ENCODE measurements at regions not wholly inside any gene's neighbourhood (a gene's known extent, or its start where the extent isn't known, plus 50 kb on each side); places are given as distances from the start of the nearest gene placed in this dataset.
"Not testable (repeated sequence)": the region's sequence is repeated elsewhere in the genome, so short reads cannot be mapped to it uniquely, and the experiment has no call there.

- TF ChIP-seq CTCF (conservative IDR thresholded peaks at IDR 0.05): no peak
- H3K27ac ChIP-seq: no peak overlapping the region
These were observed 1925.9 kb upstream of the LRRTM1 start for GRCh38 chr2:82230406-82230805.

- TF ChIP-seq CTCF (conservative IDR thresholded peaks at IDR 0.05): no peak
- no peak overlapping the region for H3K27ac ChIP-seq
These were observed 1921.9 kb upstream of the LRRTM1 start for GRCh38 chr2:82226441-82226840.

GRCh38 chr2:82224301-82224940 lies 1919.9 kb upstream of the LRRTM1 start:
- no peak for TF ChIP-seq CTCF (conservative IDR thresholded peaks at IDR 0.05)
- no peak overlapping the region for H3K27ac ChIP-seq

GRCh38 chr2:82215212-82215611 lies 1910.7 kb upstream of the LRRTM1 start:
- no peak for TF ChIP-seq CTCF (conservative IDR thresholded peaks at IDR 0.05)
- H3K27ac ChIP-seq: no peak overlapping the region

GRCh38 chr2:82199493-82199852 lies 1894.9 kb upstream of the LRRTM1 start:
- no peak overlapping the region for H3K27ac ChIP-seq
- TF ChIP-seq CTCF (conservative IDR thresholded peaks at IDR 0.05): no peak

GRCh38 chr2:82198809-82199492 lies 1894.4 kb upstream of the LRRTM1 start:
- TF ChIP-seq CTCF (conservative IDR thresholded peaks at IDR 0.05): no peak
- no peak overlapping the region for H3K27ac ChIP-seq

GRCh38 chr2:82182270-82182669 lies 1877.7 kb upstream of the LRRTM1 start:
- no peak overlapping the region for H3K27ac ChIP-seq
- no peak for TF ChIP-seq CTCF (conservative IDR thresholded peaks at IDR 0.05)

GRCh38 chr2:82175210-82175609 lies 1870.7 kb upstream of the LRRTM1 start:
- H3K27ac ChIP-seq: not testable (repeated sequence)

Data from VCaP (cell line).